ENCODE measurements at regions not wholly inside any gene's neighbourhood (a gene's known extent, or its start where the extent isn't known, plus 50 kb on each side); places are given as distances from the start of the nearest gene placed in this dataset.

DNA sequence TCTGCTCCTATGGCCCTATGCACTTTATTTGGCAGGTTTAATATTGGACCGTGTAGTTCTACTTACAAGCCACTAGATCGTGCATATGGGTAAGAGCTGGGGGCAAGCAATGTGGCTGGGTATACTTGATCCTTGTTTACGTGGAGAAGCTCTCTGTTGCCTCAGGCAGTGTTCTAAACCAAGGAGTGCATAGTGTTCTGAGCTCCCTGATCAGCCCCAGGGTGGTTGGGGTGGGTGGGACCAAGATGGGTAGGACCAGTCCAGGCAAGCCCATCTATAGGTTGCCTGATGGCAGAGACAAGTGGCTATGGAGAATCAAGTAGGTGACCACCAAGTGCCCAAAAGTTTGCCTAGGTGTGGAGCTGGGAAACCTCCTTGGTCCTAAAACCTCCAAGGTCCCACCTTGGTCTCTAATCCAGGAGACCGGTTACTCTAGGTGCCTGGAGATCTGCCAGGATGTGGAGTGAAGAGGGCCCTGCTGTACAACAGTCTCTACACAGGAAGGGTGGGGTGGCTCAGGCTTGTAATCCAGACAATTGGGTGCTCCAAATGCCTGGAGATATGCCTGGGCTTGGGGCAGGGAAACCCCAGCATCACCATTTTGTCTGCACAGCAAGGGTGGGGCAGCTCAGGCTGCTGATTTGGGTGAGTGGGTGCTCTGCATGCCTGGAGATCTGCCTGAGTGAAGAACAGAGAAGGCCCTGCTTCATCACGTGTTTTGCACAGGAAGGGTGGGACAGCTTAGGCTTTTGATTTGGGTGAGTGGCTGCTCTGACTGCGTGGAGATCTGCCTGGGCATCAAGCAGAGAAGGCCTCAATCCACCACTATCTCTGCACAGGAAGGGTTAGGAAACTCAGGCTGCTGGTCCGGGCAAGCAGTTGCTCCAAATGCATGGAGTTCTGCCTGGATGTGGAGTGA lies 659.8 kb downstream of the TLE4 start:
- H3K4me2 ChIP-seq (ENCODE audit: low read depth, low read length, poor library complexity, severe bottlenecking): no peak overlapping the region
- no peaks in the 10 kb centered on the region for H3F3A ChIP-seq (ENCODE audit: low read depth)
- TF ChIP-seq EZH2phosphoT487 (IDR thresholded peaks at IDR 0.05; ENCODE audit: borderline replicate concordance) (no peak), CTCF (conservative IDR thresholded peaks at IDR 0.05; ENCODE audit: low read length) (no peak; the same call in 1 of the 2 replicates)
- H3K9me3 ChIP-seq (ENCODE audit: insufficient read depth, low read depth, low read length): no peaks in the 10 kb centered on the region
- no peak overlapping the region for H3K4me3 ChIP-seq (ENCODE audit: low read length, poor library complexity, severe bottlenecking)
- H3K9ac ChIP-seq (ENCODE audit: low read depth, low read length, poor library complexity, severe bottlenecking): no peak overlapping the region
- H3K9me2 ChIP-seq (replicated peaks; ENCODE audit: low read depth, low read length): no peaks in the 10 kb centered on the region
- no peaks in the 10 kb centered on the region for H3K27me3 ChIP-seq (ENCODE audit: insufficient read depth, low read length, poor library complexity, severe bottlenecking)
- no peaks in the 10 kb centered on the region for H4K20me1 ChIP-seq (ENCODE audit: insufficient read depth, low read length, poor library complexity, severe bottlenecking)
- peaks cover 13% of the 10 kb centered on the region for H3K4me1 ChIP-seq (ENCODE audit: insufficient read depth, low read length, poor library complexity, severe bottlenecking)
- H2AFZ ChIP-seq (ENCODE audit: low read length): no peak overlapping the region
- H3K79me2 ChIP-seq (ENCODE audit: insufficient read depth, low read length): no peaks in the 10 kb centered on the region
- no peaks in the 10 kb centered on the region for H3K36me3 ChIP-seq (ENCODE audit: insufficient read depth, low read length)

GRCh38 chr9:80223897-80224296 lies 652.1 kb downstream of the TLE4 start:
- H3K9me3 ChIP-seq (ENCODE audit: insufficient read depth, low read depth, low read length): no peaks in the 10 kb centered on the region
- H3K27me3 ChIP-seq (ENCODE audit: insufficient read depth, low read length, poor library complexity, severe bottlenecking): no peaks in the 10 kb centered on the region
- H3F3A ChIP-seq (ENCODE audit: low read depth): no peaks in the 10 kb centered on the region
- H3K9ac ChIP-seq (ENCODE audit: low read depth, low read length, poor library complexity, severe bottlenecking): no peak overlapping the region
- no peak overlapping the region for H3K4me2 ChIP-seq (ENCODE audit: low read depth, low read length, poor library complexity, severe bottlenecking)
- no peak overlapping the region for H3K4me3 ChIP-seq (ENCODE audit: low read length, poor library complexity, severe bottlenecking)
- no peaks in the 10 kb centered on the region for H4K20me1 ChIP-seq (ENCODE audit: insufficient read depth, low read length, poor library complexity, severe bottlenecking)
- H3K4me1 ChIP-seq (ENCODE audit: insufficient read depth, low read length, poor library complexity, severe bottlenecking): no peaks in the 10 kb centered on the region
- TF ChIP-seq EZH2phosphoT487 (IDR thresholded peaks at IDR 0.05; ENCODE audit: borderline replicate concordance) (no peak), CTCF (conservative IDR thresholded peaks at IDR 0.05; ENCODE audit: low read length) (no peak)
- no peaks in the 10 kb centered on the region for H3K79me2 ChIP-seq (ENCODE audit: insufficient read depth, low read length)
- H2AFZ ChIP-seq (ENCODE audit: low read length): no peak overlapping the region
- H3K9me2 ChIP-seq (replicated peaks; ENCODE audit: low read depth, low read length): no peaks in the 10 kb centered on the region
- H3K36me3 ChIP-seq (ENCODE audit: insufficient read depth, low read length): no peaks in the 10 kb centered on the region

- no peak overlapping the region for H2AFZ ChIP-seq (ENCODE audit: low read length)
- H4K20me1 ChIP-seq (ENCODE audit: insufficient read depth, low read length, poor library complexity, severe bottlenecking): no peaks in the 10 kb centered on the region
- H3K27me3 ChIP-seq (ENCODE audit: insufficient read depth, low read length, poor library complexity, severe bottlenecking): no peaks in the 10 kb centered on the region
- H3K4me2 ChIP-seq (ENCODE audit: low read depth, low read length, poor library complexity, severe bottlenecking): no peak overlapping the region
- no peaks in the 10 kb centered on the region for H3K79me2 ChIP-seq (ENCODE audit: insufficient read depth, low read length)
- H3K9me3 ChIP-seq (ENCODE audit: insufficient read depth, low read depth, low read length): no peaks in the 10 kb centered on the region
- no peak overlapping the region for H3K4me3 ChIP-seq (ENCODE audit: low read length, poor library complexity, severe bottlenecking)
- TF ChIP-seq EZH2phosphoT487 (IDR thresholded peaks at IDR 0.05; ENCODE audit: borderline replicate concordance): no peak
- TF ChIP-seq CTCF (conservative IDR thresholded peaks at IDR 0.05; ENCODE audit: low read length): no peak
- H3K36me3 ChIP-seq (ENCODE audit: insufficient read depth, low read length): no peaks in the 10 kb centered on the region
- no peaks in the 10 kb centered on the region for H3F3A ChIP-seq (ENCODE audit: low read depth)
- H3K9ac ChIP-seq (ENCODE audit: low read depth, low read length, poor library complexity, severe bottlenecking): no peak overlapping the region
- no peaks in the 10 kb centered on the region for H3K4me1 ChIP-seq (ENCODE audit: insufficient read depth, low read length, poor library complexity, severe bottlenecking)
- no peaks in the 10 kb centered on the region for H3K9me2 ChIP-seq (replicated peaks; ENCODE audit: low read depth, low read length)
These were observed 650.9 kb downstream of the TLE4 start for GRCh38 chr9:80222466-80223169.

Data from Loucy (cell line).